Endothelial cell of umbilical vein (primary cell): ENCODE measurements at regions not wholly inside any gene's neighbourhood (a gene's known extent, or its start where the extent isn't known, plus 50 kb on each side); places are given as distances from the start of the nearest gene placed in this dataset.

Experiments
- BruUV-seq: library from RNA; stranded (reverse); fragments of 400-500 nt; replicated peaks from 2 replicates; lab custom pipeline; 2021; lab: Mats Ljungman, UMichigan
- CTCF ChIA-PET: fragments of 300-600, 350-600 bp; sonication (Branson Sonifier 250); formaldehyde crosslinking; loops from one replicate; lab custom pipeline; 2021; ENCODE audit warnings: antibody characterized with exemption, inconsistent platforms; lab: Charles Lee
- POLR2A ChIA-PET: fragments of 300-600, 350-600 bp; sonication (Branson Sonifier 250); formaldehyde crosslinking; loops from one replicate; lab custom pipeline; 2021; ENCODE audit warnings: antibody characterized with exemption, inconsistent platforms; lab: Charles Lee
- DNase-seq: peaks from one replicate; pipeline ENCODE4 v3.0.0-alpha.2; 2011; ENCODE audit warnings: low read depth, low spot score
- FAIRE-seq: peaks from 2 replicates; lab custom pipeline; 2011; peaks lifted over from hg19 to GRCh38; lab: Jason Lieb, UNC
- H2AFZ ChIP-seq: 2 replicates; pipeline ENCODE4 v1.6.0; 2012; ENCODE audit warnings: low read depth, low read length, control low read depth, inconsistent platforms
- H3K27ac ChIP-seq: 2 replicates; pipeline ENCODE4 v1.5.1; 2011; ENCODE audit warnings: low read depth, mild to moderate bottlenecking, control low read depth, low read length, moderate library complexity; ENCODE audit not compliant: insufficient read depth
- H3K27me3 ChIP-seq, 2 experiments: 2 replicates each; pipeline versions ENCODE4 v1.6.0 to v1.6.1; 2011; ENCODE audit warnings: low read length in 2 of 2, mixed read lengths in 1 of 2; ENCODE audit not compliant: control insufficient read depth in 2 of 2, insufficient read depth in 2 of 2
- H3K36me3 ChIP-seq, 2 experiments: 2 replicates in 1 of 2; 3 replicates in 1 of 2; pipeline ENCODE4 v1.5.1; 2011; ENCODE audit warnings: low read length in 2 of 2, mild to moderate bottlenecking in 1 of 2, moderate library complexity in 1 of 2; ENCODE audit not compliant: control insufficient read depth in 2 of 2, insufficient read depth in 2 of 2; ENCODE audit errors: extremely low read depth in 1 of 2
- H3K4me1 ChIP-seq: 3 replicates; pipeline ENCODE4 v1.5.1; 2011; ENCODE audit warnings: mild to moderate bottlenecking, low read length; ENCODE audit not compliant: control insufficient read depth, insufficient read depth; ENCODE audit errors: extremely low read depth
- H3K4me2 ChIP-seq: 2 replicates; pipeline ENCODE4 v1.6.1; 2011; ENCODE audit warnings: low read length, control low read depth, mixed read lengths; ENCODE audit not compliant: insufficient read depth
- H3K4me3 ChIP-seq, 3 experiments: fragments of 200-600 bp in 1 of 3; sonication (generic), shearing (Covaris generic) in 1 of 3; replicated peaks in 1 of 3; 2 replicates each; pipeline ENCODE4 v1.5.1; 2011 to 2016; ENCODE audit warnings: control low read depth in 3 of 3, low read length in 3 of 3, mild to moderate bottlenecking in 2 of 3, inconsistent platforms in 1 of 3, low read depth in 1 of 3, moderate library complexity in 1 of 3; ENCODE audit not compliant: insufficient read depth in 1 of 3
- H3K79me2 ChIP-seq: 2 replicates; pipeline ENCODE4 v1.6.0; 2012; ENCODE audit warnings: low read length, inconsistent platforms; ENCODE audit not compliant: control insufficient read depth, insufficient read depth
- H3K9ac ChIP-seq: replicated peaks from 2 replicates; pipeline ENCODE3; 2011; ENCODE audit warnings: low read length, control low read depth; ENCODE audit not compliant: insufficient read depth; ENCODE audit errors: extremely low read depth
- H3K9me1 ChIP-seq: replicated peaks from 3 replicates; pipeline ENCODE4 v1.6.0; 2011; ENCODE audit warnings: mild to moderate bottlenecking, low read length; ENCODE audit not compliant: control insufficient read depth, insufficient read depth; ENCODE audit errors: extremely low read depth
- H3K9me3 ChIP-seq: replicated peaks from 2 replicates; pipeline ENCODE4 v1.5.1; 2012; ENCODE audit warnings: low read length, inconsistent platforms; ENCODE audit not compliant: control insufficient read depth, insufficient read depth
- H4K20me1 ChIP-seq: replicated peaks from 2 replicates; pipeline ENCODE3; 2011; ENCODE audit warnings: mild to moderate bottlenecking, low read length; ENCODE audit not compliant: control insufficient read depth, insufficient read depth; ENCODE audit errors: extremely low read depth
- EZH2 ChIP-seq: IDR thresholded peaks from 2 replicates; pipeline ENCODE4 v1.6.1; 2012; ENCODE audit warnings: borderline replicate concordance, low read depth, mild to moderate bottlenecking, moderate library complexity, low read length, inconsistent platforms; ENCODE audit not compliant: severe bottlenecking
- FOS ChIP-seq: IDR thresholded peaks from 2 replicates; pipeline ENCODE4 v1.6.1; 2011; ENCODE audit warnings: mild to moderate bottlenecking, low read length, moderate library complexity, borderline replicate concordance; ENCODE audit not compliant: insufficient read depth
- GATA2 ChIP-seq: IDR thresholded peaks from 2 replicates; pipeline ENCODE4 v1.7.0; 2011; ENCODE audit warnings: low read depth, mild to moderate bottlenecking, moderate library complexity, mixed read lengths, low read length; ENCODE audit not compliant: insufficient read length, insufficient read depth
- JUN ChIP-seq: IDR thresholded peaks from 2 replicates; pipeline ENCODE4 v1.6.1; 2011; ENCODE audit warnings: borderline replicate concordance, low read depth; ENCODE audit not compliant: insufficient read length, insufficient read depth
- MYC ChIP-seq: IDR thresholded peaks from one replicate; pipeline ENCODE4 v1.6.1; 2011; ENCODE audit warnings: mild to moderate bottlenecking, low read depth, low read length
- POLR2A ChIP-seq: IDR thresholded peaks from 2 replicates; pipeline ENCODE4 v1.6.1; 2012; ENCODE audit warnings: low read depth, mild to moderate bottlenecking, control low read depth, low read length
- POLR2AphosphoS5 ChIP-seq: IDR thresholded peaks from 2 replicates; pipeline ENCODE4 v1.6.1; 2012; ENCODE audit warnings: low read depth, mild to moderate bottlenecking, control low read depth, low read length, moderate library complexity; ENCODE audit not compliant: insufficient read depth
- dilution Hi-C: fragments of 300-500 bp; cut with MboI; formaldehyde crosslinking; loops from one replicate; pipeline ENCODE4 v1.15.0; 2019; ENCODE audit warnings: low sequenced_read_pairs; ENCODE audit not compliant: extremely low pct_ligation_motif_present
- intact Hi-C: fragments of 100-400 bp; cut with micrococcal nuclease; formaldehyde crosslinking; loops from one replicate; pipeline ENCODE4 v1.10.0; 2022
- TF ChIP-seq, protein P1 (sequence below): IDR thresholded peaks from 2 replicates; pipeline ENCODE4 v1.6.1; 2011; ENCODE audit not compliant: insufficient read depth, insufficient read length
- TF ChIP-seq, protein P2 (sequence below), 2 donors: IDR thresholded peaks; 1 replicate in 1 of 2; 2 replicates in 1 of 2; pipeline ENCODE4 v1.5.1; 2011; ENCODE audit warnings: low read length in 2 of 2, mild to moderate bottlenecking in 2 of 2, moderate library complexity in 2 of 2, control low read depth in 1 of 2, inconsistent platforms in 1 of 2, low read depth in 1 of 2; ENCODE audit not compliant: insufficient read depth in 1 of 2; ENCODE audit errors: extremely low read depth in 1 of 2

DNA sequence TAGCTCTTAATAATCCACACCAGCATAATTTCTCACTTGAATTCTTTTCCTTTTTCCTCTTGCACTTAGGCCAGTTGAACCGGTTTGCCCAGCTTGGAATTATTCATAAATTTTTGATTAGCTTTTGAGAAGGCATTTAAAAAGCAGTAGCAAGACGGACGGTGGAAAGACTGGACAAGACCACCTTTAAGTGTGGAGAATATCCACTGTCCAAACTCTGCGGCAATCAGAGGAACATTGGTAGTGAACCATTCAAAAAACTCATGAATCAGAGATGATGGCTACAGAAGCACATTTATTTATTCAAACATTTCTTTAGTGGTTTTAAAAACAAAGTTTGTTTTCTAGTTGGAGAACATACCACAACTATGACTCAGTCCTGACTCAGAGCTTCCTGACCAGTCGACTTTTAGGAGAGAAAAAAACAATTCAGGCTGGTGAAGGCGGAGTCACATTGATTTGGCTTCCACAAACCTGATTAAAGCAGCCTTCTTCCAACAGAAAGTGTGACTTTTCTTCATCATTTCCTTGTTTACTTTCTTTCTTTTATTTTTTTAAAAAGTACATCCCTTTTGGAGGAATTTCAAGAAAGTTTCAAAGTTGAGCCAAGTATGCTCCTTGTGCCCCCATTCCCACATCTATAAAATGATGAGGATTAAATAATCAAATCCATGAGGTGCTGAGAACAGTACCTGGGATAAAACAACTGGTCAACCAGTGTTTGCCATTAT lies 128.8 kb downstream of the ADSS2 start:
- intact Hi-C loops (loop anchor here (1.0 to 5.0 kb wide), 6 partner anchors 18 to 276 kb away; no protein-coding TSS in a partner anchor), dilution Hi-C loops (no loop called here)
- H3K4me1 ChIP-seq = peaks cover 45% of the 10 kb centered on the region
- no peaks in the 10 kb centered on the region for H4K20me1 ChIP-seq
- H3K4me2 ChIP-seq = peak overlapping the region; percentile 86
- no peaks in the 10 kb centered on the region for H3K9me1 ChIP-seq
- FAIRE-seq (peak; percentile 96), DNase-seq (peak; percentile 99)
- H3K27me3 ChIP-seq = no peaks in the 10 kb centered on the region
- peak; percentile 28 for TF ChIP-seq GATA2
- TF ChIP-seq, protein P1, sequence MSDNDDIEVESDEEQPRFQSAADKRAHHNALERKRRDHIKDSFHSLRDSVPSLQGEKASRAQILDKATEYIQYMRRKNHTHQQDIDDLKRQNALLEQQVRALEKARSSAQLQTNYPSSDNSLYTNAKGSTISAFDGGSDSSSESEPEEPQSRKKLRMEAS = no peak
- no peak for TF ChIP-seq EZH2
- TF ChIP-seq POLR2A = no peak
- peak; percentile 99 for TF ChIP-seq JUN
- peak; percentile 98 for TF ChIP-seq FOS
- TF ChIP-seq, protein P2, sequence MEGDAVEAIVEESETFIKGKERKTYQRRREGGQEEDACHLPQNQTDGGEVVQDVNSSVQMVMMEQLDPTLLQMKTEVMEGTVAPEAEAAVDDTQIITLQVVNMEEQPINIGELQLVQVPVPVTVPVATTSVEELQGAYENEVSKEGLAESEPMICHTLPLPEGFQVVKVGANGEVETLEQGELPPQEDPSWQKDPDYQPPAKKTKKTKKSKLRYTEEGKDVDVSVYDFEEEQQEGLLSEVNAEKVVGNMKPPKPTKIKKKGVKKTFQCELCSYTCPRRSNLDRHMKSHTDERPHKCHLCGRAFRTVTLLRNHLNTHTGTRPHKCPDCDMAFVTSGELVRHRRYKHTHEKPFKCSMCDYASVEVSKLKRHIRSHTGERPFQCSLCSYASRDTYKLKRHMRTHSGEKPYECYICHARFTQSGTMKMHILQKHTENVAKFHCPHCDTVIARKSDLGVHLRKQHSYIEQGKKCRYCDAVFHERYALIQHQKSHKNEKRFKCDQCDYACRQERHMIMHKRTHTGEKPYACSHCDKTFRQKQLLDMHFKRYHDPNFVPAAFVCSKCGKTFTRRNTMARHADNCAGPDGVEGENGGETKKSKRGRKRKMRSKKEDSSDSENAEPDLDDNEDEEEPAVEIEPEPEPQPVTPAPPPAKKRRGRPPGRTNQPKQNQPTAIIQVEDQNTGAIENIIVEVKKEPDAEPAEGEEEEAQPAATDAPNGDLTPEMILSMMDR (IDR thresholded peaks at IDR 0.05; ENCODE audit: extremely low read depth in 1 of 2, insufficient read depth in 1 of 2, low read depth in 1 of 2, low read length in 2 of 2) = no peak
- peak; percentile 65 for TF ChIP-seq POLR2AphosphoS5
- no peak for TF ChIP-seq MYC
- ChIA-PET CTCF (interaction anchor here (1.2 to 1.4 kb wide), 3 partner anchors 11 to 91 kb away, joined by 3 to 11 read pairs (median 3); no protein-coding TSS in a partner anchor), POLR2A (interaction anchor here (0.6 kb wide), 1 partner anchor 473 kb away, joined by 3 read pairs; the partner anchor contains the start of gene AKT3)
- no peaks in the 10 kb centered on the region for H3K9me3 ChIP-seq
- H3K36me3 ChIP-seq = no peaks in the 10 kb centered on the region
- peak overlapping the region in 1 of 3 experiments; percentile 29 for H3K4me3 ChIP-seq
- no TSS peak for BruUV-seq
- H3K9ac ChIP-seq = peak overlapping the region; percentile 65
- H2AFZ ChIP-seq = no peak overlapping the region
- H3K79me2 ChIP-seq = peaks cover 54% of the 10 kb centered on the region
- peak overlapping the region; percentile 87 for H3K27ac ChIP-seq
